ENCODE measurements at regions not wholly inside any gene's neighbourhood (a gene's known extent, or its start where the extent isn't known, plus 50 kb on each side); places are given as distances from the start of the nearest gene placed in this dataset.

- 17 to 29% methylated on average over 1 of the region's 1 CpG for WGBS, 2 donors
- peak; percentile 64 for ATAC-seq
- TF ChIP-seq CTCF (IDR thresholded peaks at IDR 0.05) (no peak), POLR2A (IDR thresholded peaks at IDR 0.05) (no peak)
- peaks cover 5% of the 10 kb centered on the region for H3K4me1 ChIP-seq
- no peak overlapping the region for H3K4me3 ChIP-seq
- intact Hi-C loops (cut with DNase I): no loop called here
- DNase-seq: no peak
- H3K36me3 ChIP-seq (replicated peaks in 1 of 2; ENCODE audit: insufficient read depth in 1 of 2, low read depth in 2 of 2): no peaks in the 10 kb centered on the region
- no peaks in the 10 kb centered on the region for H3K9me3 ChIP-seq
- H3K27me3 ChIP-seq: no peaks in the 10 kb centered on the region
- H3K27ac ChIP-seq: no peak overlapping the region
Observed at GRCh38 chr6:120894077-120894476, 440.2 kb downstream of the TBC1D32 start.

GRCh38 chr6:120876931-120877330 lies 457.3 kb downstream of the TBC1D32 start:
- no peak for ATAC-seq
- Histone ChIP-seq H3K4me3 (no peak overlapping the region), H3K9me3 (no peaks in the 10 kb centered on the region), H3K27ac (no peak overlapping the region), H3K4me1 (no peaks in the 10 kb centered on the region), H3K27me3 (no peaks in the 10 kb centered on the region), H3K36me3 (replicated peaks in 1 of 2; ENCODE audit: insufficient read depth in 1 of 2, low read depth in 2 of 2) (no peaks in the 10 kb centered on the region)
- no peak for DNase-seq
- no peak for TF ChIP-seq POLR2A (IDR thresholded peaks at IDR 0.05)
- TF ChIP-seq CTCF (IDR thresholded peaks at IDR 0.05): no peak
- 19 to 50% methylated on average over 1 of the region's 1 CpG for WGBS, 2 donors
- intact Hi-C loops (cut with DNase I): no loop called here

GRCh38 chr6:120876424-120876823 lies 457.9 kb downstream of the TBC1D32 start:
- Histone ChIP-seq H3K27ac (no peak overlapping the region), H3K4me3 (no peak overlapping the region), H3K27me3 (no peaks in the 10 kb centered on the region), H3K9me3 (no peaks in the 10 kb centered on the region), H3K4me1 (no peaks in the 10 kb centered on the region), H3K36me3 (replicated peaks in 1 of 2; ENCODE audit: insufficient read depth in 1 of 2, low read depth in 2 of 2) (no peaks in the 10 kb centered on the region)
- no peak for ATAC-seq
- DNase-seq: no peak
- TF ChIP-seq POLR2A (IDR thresholded peaks at IDR 0.05) (no peak), CTCF (IDR thresholded peaks at IDR 0.05) (no peak)
- 57 to 80% methylated on average over 1 of the region's 1 CpG for WGBS, 2 donors
- intact Hi-C loops (cut with DNase I): no loop called here

- 27 to 45% methylated on average over 1 of the region's 1 CpG for WGBS, 2 donors
- TF ChIP-seq CTCF (IDR thresholded peaks at IDR 0.05) (no peak), POLR2A (IDR thresholded peaks at IDR 0.05) (no peak)
Observed at GRCh38 chr6:120875900-120876299, 458.4 kb downstream of the TBC1D32 start.

GRCh38 chr6:120874422-120874821 lies 459.9 kb downstream of the TBC1D32 start:
- DNase-seq (no peak), ATAC-seq (no peak)

More at GRCh38 chr6:120875900-120876299, 458.4 kb downstream of the TBC1D32 start:
- DNase-seq (no peak), ATAC-seq (no peak)
- no peaks in the 10 kb centered on the region for H3K9me3 ChIP-seq
- H3K27me3 ChIP-seq: no peaks in the 10 kb centered on the region
- no peaks in the 10 kb centered on the region for H3K36me3 ChIP-seq (replicated peaks in 1 of 2; ENCODE audit: insufficient read depth in 1 of 2, low read depth in 2 of 2)
- H3K27ac ChIP-seq: no peak overlapping the region
- intact Hi-C loops (cut with DNase I): no loop called here
- no peaks in the 10 kb centered on the region for H3K4me1 ChIP-seq
- H3K4me3 ChIP-seq: no peak overlapping the region

More at GRCh38 chr6:120874422-120874821, 459.9 kb downstream of the TBC1D32 start:
- H3K4me1 ChIP-seq: no peaks in the 10 kb centered on the region
- WGBS, 2 donors: 73 to 88% methylated on average over 6 of the region's 6 CpGs
- intact Hi-C loops (cut with DNase I): no loop called here
- no peaks in the 10 kb centered on the region for H3K27me3 ChIP-seq
- H3K36me3 ChIP-seq (replicated peaks in 1 of 2; ENCODE audit: insufficient read depth in 1 of 2, low read depth in 2 of 2): no peaks in the 10 kb centered on the region
- no peaks in the 10 kb centered on the region for H3K9me3 ChIP-seq
- no peak overlapping the region for H3K4me3 ChIP-seq
- no peak overlapping the region for H3K27ac ChIP-seq
- TF ChIP-seq POLR2A (IDR thresholded peaks at IDR 0.05): no peak
- TF ChIP-seq CTCF (IDR thresholded peaks at IDR 0.05): no peak

All from body of pancreas (tissue), 4 donors.